ENCODE measurements at regions not wholly inside any gene's neighbourhood (a gene's known extent, or its start where the extent isn't known, plus 50 kb on each side); places are given as distances from the start of the nearest gene placed in this dataset.
A peak's percentile ranks its signal among the peaks of the same experiment; 100 is the strongest.

GRCh38 chr11:115741376-115742107 is 237.3 kb upstream of the CADM1 start:
- no peak overlapping the region for H3K27ac ChIP-seq
- peaks cover 0 to 48% of the 10 kb centered on the region in 2 donors for H3K27me3 ChIP-seq
- DNase-seq (no peak), ATAC-seq (no peak)
- H3K4me1 ChIP-seq: no peaks in the 10 kb centered on the region
- H3K9me3 ChIP-seq: no peaks in the 10 kb centered on the region
- no peak for TF ChIP-seq CTCF (IDR thresholded peaks at IDR 0.05)
- H3K4me3 ChIP-seq: no peak overlapping the region
- intact Hi-C loops (cut with DNase I): no loop called here
- no peaks in the 10 kb centered on the region for H3K36me3 ChIP-seq

- no peak for ATAC-seq
- H3K27me3 ChIP-seq: peaks cover 0 to 38% of the 10 kb centered on the region in 2 donors
- H3K9me3 ChIP-seq: no peaks in the 10 kb centered on the region
- H3K36me3 ChIP-seq: no peaks in the 10 kb centered on the region
- no peak for DNase-seq
- no peak overlapping the region for H3K27ac ChIP-seq
- no peaks in the 10 kb centered on the region for H3K4me1 ChIP-seq
- no peak overlapping the region for H3K4me3 ChIP-seq
- intact Hi-C loops (cut with DNase I): no loop called here
- no peak for TF ChIP-seq CTCF (IDR thresholded peaks at IDR 0.05)
Observed at GRCh38 chr11:115740324-115740723, 236.1 kb upstream of the CADM1 start.

- no peak for TF ChIP-seq CTCF (IDR thresholded peaks at IDR 0.05)
- ATAC-seq: peak; percentile 25
- Histone ChIP-seq H3K9me3 (no peaks in the 10 kb centered on the region), H3K27me3 (peaks cover 0 to 33% of the 10 kb centered on the region in 2 donors), H3K36me3 (no peaks in the 10 kb centered on the region), H3K27ac (no peak overlapping the region), H3K4me3 (no peak overlapping the region), H3K4me1 (no peaks in the 10 kb centered on the region)
- no peak for DNase-seq
- intact Hi-C loops (cut with DNase I): no loop called here
Observed at GRCh38 chr11:115739878-115740277, 235.7 kb upstream of the CADM1 start.

- DNase-seq (no peak), ATAC-seq (no peak)
- intact Hi-C loops (cut with DNase I): no loop called here
- Histone ChIP-seq H3K4me1 (no peaks in the 10 kb centered on the region), H3K4me3 (no peak overlapping the region), H3K36me3 (no peaks in the 10 kb centered on the region), H3K27me3 (peaks cover 0 to 26% of the 10 kb centered on the region in 2 donors), H3K27ac (no peak overlapping the region), H3K9me3 (no peaks in the 10 kb centered on the region)
- no peak for TF ChIP-seq CTCF (IDR thresholded peaks at IDR 0.05)
Observed at GRCh38 chr11:115739146-115739545, 234.9 kb upstream of the CADM1 start.

- ATAC-seq (no peak), DNase-seq (no peak)
- Histone ChIP-seq H3K27me3 (peaks cover 0 to 15% of the 10 kb centered on the region in 2 donors), H3K4me1 (no peaks in the 10 kb centered on the region), H3K36me3 (no peaks in the 10 kb centered on the region), H3K4me3 (no peak overlapping the region), H3K27ac (no peak overlapping the region), H3K9me3 (no peaks in the 10 kb centered on the region)
- intact Hi-C loops (cut with DNase I): no loop called here
- no peak for TF ChIP-seq CTCF (IDR thresholded peaks at IDR 0.05)
Observed at GRCh38 chr11:115737875-115738274, 233.7 kb upstream of the CADM1 start.
